Activated naive CD4-positive, alpha-beta T cell treated with anti-CD3 and anti-CD28 coated beads, Interleukin-2, amount 10 ng/mL, durations not matched to agents 7 days and 5 days (primary cell): ENCODE measurements at regions not wholly inside any gene's neighbourhood (a gene's known extent, or its start where the extent isn't known, plus 50 kb on each side); places are given as distances from the start of the nearest gene placed in this dataset.
"Not testable (repeated sequence)": the region's sequence is repeated elsewhere in the genome, so short reads cannot be mapped to it uniquely, and the experiment has no call there.

Experiments used
- CTCF ChIA-PET: fragments of 350-600 bp; sonication (Branson Sonifier 250); formaldehyde crosslinking; loops from one replicate; lab custom pipeline; 2021; ENCODE audit warnings: antibody characterized with exemption; lab: Charles Lee
- DNase-seq: peaks from one replicate; pipeline ENCODE4 v3.0.0-alpha.2; 2020
- H3K27ac Mint-ChIP-seq: one replicate; pipeline ENCODE4 v1.8.0; 2021; ENCODE audit warnings: mild to moderate bottlenecking, moderate library complexity, mixed read lengths
- H3K27me3 Mint-ChIP-seq: one replicate; pipeline ENCODE4 v1.8.0; 2021; ENCODE audit warnings: mild to moderate bottlenecking, mixed read lengths
- H3K36me3 Mint-ChIP-seq: one replicate; pipeline ENCODE4 v1.8.0; 2021; ENCODE audit warnings: mixed read lengths
- H3K4me1 Mint-ChIP-seq: one replicate; pipeline ENCODE4 v1.8.0; 2021; ENCODE audit warnings: mixed read lengths
- H3K4me3 Mint-ChIP-seq: one replicate; pipeline ENCODE4 v1.8.0; 2021; ENCODE audit warnings: mild to moderate bottlenecking, moderate library complexity, mixed read lengths
- H3K9me3 Mint-ChIP-seq: one replicate; pipeline ENCODE4 v1.8.0; 2021; ENCODE audit warnings: mixed read lengths

DNA sequence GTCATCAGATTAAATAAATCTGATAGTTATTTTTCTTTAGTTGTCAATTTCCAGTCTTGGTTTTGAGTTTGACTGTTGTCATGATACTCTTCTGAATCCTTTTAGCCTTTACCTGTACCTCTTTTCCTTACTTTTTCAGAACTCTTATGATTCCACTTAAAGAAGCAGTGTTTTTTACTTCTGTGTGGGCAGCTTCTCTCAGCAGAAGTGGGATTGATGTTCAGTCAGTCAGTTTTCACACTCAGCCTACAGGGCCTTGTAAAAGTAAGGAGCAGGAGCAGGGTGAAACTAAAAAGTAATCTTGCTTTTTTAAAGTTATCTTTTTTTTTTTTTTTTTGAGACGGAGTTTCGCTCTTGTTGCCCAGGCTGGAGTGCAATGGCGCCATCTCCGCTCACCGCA is 75.1 kb downstream of the HAUS1 start:
- H3K27me3 Mint-ChIP-seq, result no peaks in the 10 kb centered on the region
- H3K9me3 Mint-ChIP-seq, result no peaks in the 10 kb centered on the region
- peaks cover 71% of the 10 kb centered on the region for H3K4me1 Mint-ChIP-seq

GRCh38 chr18:46182633-46183358 is 78.6 kb downstream of the HAUS1 start:
- no peak for DNase-seq
- H3K4me1 Mint-ChIP-seq, result peaks cover 62% of the 10 kb centered on the region
- H3K36me3 Mint-ChIP-seq, result peaks cover 32% of the 10 kb centered on the region
- no peaks in the 10 kb centered on the region for H3K27me3 Mint-ChIP-seq
- no peak overlapping the region for H3K4me3 Mint-ChIP-seq
- no peaks in the 10 kb centered on the region for H3K9me3 Mint-ChIP-seq
- CTCF ChIA-PET, result interaction anchor here (0.8 to 1.8 kb wide), 2 partner anchors 10 to 475 kb away, joined by 3 to 6 read pairs; a partner anchor contains a TSS
- H3K27ac Mint-ChIP-seq, result peak overlapping the region; percentile 29

More for the DNA sequence above, 75.1 kb downstream of the HAUS1 start:
- no peak overlapping the region for H3K4me3 Mint-ChIP-seq
- DNase-seq, result no peak
- H3K36me3 Mint-ChIP-seq, result peaks cover 45% of the 10 kb centered on the region
- H3K27ac Mint-ChIP-seq, result no peak overlapping the region
- CTCF ChIA-PET, result no interaction called here

- Mint-ChIP-seq H3K4me1 (peaks cover 54% of the 10 kb centered on the region), H3K36me3 (peaks cover 30% of the 10 kb centered on the region)
- H3K4me3 Mint-ChIP-seq, H3K9me3 Mint-ChIP-seq, H3K27me3 Mint-ChIP-seq, DNase-seq, CTCF ChIA-PET, H3K27ac Mint-ChIP-seq: not testable (repeated sequence)
Measured at GRCh38 chr18:46184296-46184695, 80.1 kb downstream of the HAUS1 start.

DNA sequence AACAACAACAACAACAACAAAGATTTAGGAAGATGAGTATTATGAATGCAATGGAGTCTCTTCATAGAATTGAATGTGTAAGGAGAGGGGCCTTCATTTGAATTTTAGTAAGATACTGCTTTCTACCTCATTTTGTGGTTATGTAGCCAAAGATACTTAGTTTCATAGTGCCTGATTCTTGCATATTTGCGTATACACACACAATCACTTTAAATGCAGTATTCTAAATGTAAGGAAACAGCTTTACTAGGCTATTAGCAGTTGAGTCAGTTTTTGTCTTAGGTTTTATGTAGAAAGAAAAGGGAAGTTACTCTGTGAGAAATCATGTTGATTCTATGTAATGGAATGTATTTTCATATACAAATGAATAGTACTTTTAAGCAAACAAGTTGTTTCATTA is 80.5 kb downstream of the HAUS1 start:
- Mint-ChIP-seq H3K4me3 (no peak overlapping the region), H3K4me1 (peaks cover 53% of the 10 kb centered on the region), H3K9me3 (no peaks in the 10 kb centered on the region), H3K36me3 (peaks cover 28% of the 10 kb centered on the region), H3K27me3 (no peaks in the 10 kb centered on the region), H3K27ac (peak overlapping the region; percentile 13)
- CTCF ChIA-PET, result interaction anchor here (1.7 kb wide), 1 partner anchor 11 kb away, joined by 7 read pairs; a partner anchor contains a TSS
- no peak for DNase-seq

GRCh38 chr18:46190667-46191066 is 86.5 kb downstream of the HAUS1 start:
- CTCF ChIA-PET, result interaction anchor here (1.3 kb wide), 1 partner anchor 17 kb away, joined by 3 read pairs; a partner anchor contains a TSS
- Mint-ChIP-seq H3K9me3 (no peaks in the 10 kb centered on the region), H3K4me3 (no peak overlapping the region), H3K4me1 (peaks cover 22% of the 10 kb centered on the region), H3K27ac (no peak overlapping the region), H3K36me3 (peaks cover 25% of the 10 kb centered on the region), H3K27me3 (no peaks in the 10 kb centered on the region)
- DNase-seq, result no peak

DNA sequence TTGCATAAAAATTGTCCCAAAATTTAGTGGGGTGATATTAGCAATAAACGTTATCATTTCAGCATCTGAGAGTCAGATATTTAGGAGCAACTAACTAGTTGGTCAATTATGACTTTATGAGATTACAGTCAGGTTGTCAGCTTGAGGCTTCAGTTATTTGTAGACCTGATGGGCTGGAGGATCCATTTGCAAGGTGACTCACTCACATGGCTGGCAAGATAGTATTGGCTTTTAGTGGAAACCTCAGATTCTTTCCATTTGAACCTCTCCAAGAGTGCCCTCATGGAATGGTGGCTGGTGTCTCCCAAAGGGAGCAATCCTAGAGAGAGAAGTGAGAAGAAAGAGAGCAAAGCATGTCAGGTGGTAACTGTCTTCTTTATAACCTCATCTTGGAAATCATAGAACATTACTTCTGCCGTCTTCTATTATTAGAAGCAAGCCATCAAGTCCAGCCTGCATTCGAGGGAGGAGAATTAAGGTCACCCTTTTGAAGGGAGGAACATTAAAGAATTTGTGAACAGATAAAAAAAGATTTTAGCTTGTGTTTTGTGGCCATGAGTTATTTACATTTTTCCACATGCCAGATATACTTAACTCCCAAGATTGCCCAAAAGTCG is 92.5 kb downstream of the HAUS1 start:
- CTCF ChIA-PET, result no interaction called here
- H3K4me1 Mint-ChIP-seq, result peaks cover 49% of the 10 kb centered on the region
- H3K27me3 Mint-ChIP-seq, result no peaks in the 10 kb centered on the region
- H3K36me3 Mint-ChIP-seq, result peaks cover 34% of the 10 kb centered on the region
- no peaks in the 10 kb centered on the region for H3K9me3 Mint-ChIP-seq
- DNase-seq, result no peak
- H3K4me3 Mint-ChIP-seq, result no peak overlapping the region
- H3K27ac Mint-ChIP-seq, result peak overlapping the region; percentile 5

GRCh38 chr18:46199515-46200147 is 95.4 kb downstream of the HAUS1 start:
- Mint-ChIP-seq H3K27ac (peak overlapping the region; percentile 63), H3K4me3 (no peak overlapping the region), H3K4me1 (peaks cover 66% of the 10 kb centered on the region), H3K36me3 (peaks cover 35% of the 10 kb centered on the region), H3K27me3 (no peaks in the 10 kb centered on the region), H3K9me3 (no peaks in the 10 kb centered on the region)
- CTCF ChIA-PET, result interaction anchor here (1.1 to 1.6 kb wide), 3 partner anchors 10 to 26 kb away, joined by 3 to 10 read pairs (median 6); a partner anchor contains a TSS
- no peak for DNase-seq

- H3K4me3 Mint-ChIP-seq, H3K27me3 Mint-ChIP-seq, H3K9me3 Mint-ChIP-seq, DNase-seq: not testable (repeated sequence)
- Mint-ChIP-seq H3K27ac (peak overlapping the region; percentile 12), H3K4me1 (peaks cover 73% of the 10 kb centered on the region), H3K36me3 (peaks cover 37% of the 10 kb centered on the region)
- CTCF ChIA-PET, result interaction anchor here (1.1 to 1.6 kb wide), 3 partner anchors 9 to 27 kb away, joined by 3 to 10 read pairs (median 6); a partner anchor contains a TSS
Measured at GRCh38 chr18:46200178-46201055, 96.2 kb downstream of the HAUS1 start.

GRCh38 chr18:46204143-46204542 is 100.0 kb downstream of the HAUS1 start:
- DNase-seq, result no peak
- Mint-ChIP-seq H3K36me3 (peaks cover 43% of the 10 kb centered on the region), H3K4me1 (peaks cover 81% of the 10 kb centered on the region), H3K27ac (peak overlapping the region; percentile 4), H3K4me3 (no peak overlapping the region), H3K9me3 (no peaks in the 10 kb centered on the region), H3K27me3 (no peaks in the 10 kb centered on the region)
- CTCF ChIA-PET, result interaction anchor here (1.0 kb wide), 1 partner anchor 31 kb away, joined by 4 read pairs; a partner anchor contains a TSS

- H3K4me3 Mint-ChIP-seq, result no peak overlapping the region
Measured at GRCh38 chr18:46207985-46208384, 103.8 kb downstream of the HAUS1 start.

DNA sequence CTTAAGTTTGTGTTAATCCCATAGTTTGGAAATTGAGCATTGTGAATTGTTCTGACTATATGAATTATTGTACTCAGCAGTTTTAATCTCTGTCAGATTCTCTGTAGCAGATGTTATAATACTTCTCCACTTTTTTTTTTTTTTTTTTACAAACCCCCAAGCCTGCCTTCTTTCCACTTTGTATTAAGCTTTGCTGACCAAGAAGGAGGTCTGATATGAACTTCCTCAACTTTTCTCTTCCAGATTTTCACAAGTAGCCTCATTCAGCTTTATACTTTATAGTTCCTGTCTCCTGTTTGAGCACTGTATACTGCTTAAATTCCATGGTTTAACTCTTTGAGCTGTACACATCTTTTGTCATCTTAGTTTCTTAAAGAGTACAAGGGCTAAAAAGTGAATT is 105.0 kb downstream of the HAUS1 start:
- DNase-seq, result no peak
- Mint-ChIP-seq H3K4me3 (no peak overlapping the region), H3K36me3 (peaks cover 38% of the 10 kb centered on the region), H3K27ac (peak overlapping the region; percentile 60), H3K27me3 (no peaks in the 10 kb centered on the region), H3K9me3 (no peaks in the 10 kb centered on the region), H3K4me1 (peaks cover 83% of the 10 kb centered on the region)
- CTCF ChIA-PET, result interaction anchor here (1.3 to 4.1 kb wide), 3 partner anchors 10 to 61 kb away, joined by 3 to 22 read pairs (median 6); a partner anchor contains a TSS

More at GRCh38 chr18:46207985-46208384, 103.8 kb downstream of the HAUS1 start:
- Mint-ChIP-seq H3K9me3 (no peaks in the 10 kb centered on the region), H3K4me1 (peaks cover 85% of the 10 kb centered on the region), H3K27me3 (no peaks in the 10 kb centered on the region), H3K36me3 (peaks cover 41% of the 10 kb centered on the region), H3K27ac (peak overlapping the region; percentile 6)
- CTCF ChIA-PET, result interaction anchor here (4.1 kb wide), 1 partner anchor 34 kb away, joined by 22 read pairs; a partner anchor contains a TSS
- no peak for DNase-seq

GRCh38 chr18:46211816-46212215 is 107.6 kb downstream of the HAUS1 start:
- CTCF ChIA-PET, result interaction anchor here (1.1 to 4.7 kb wide), 10 partner anchors 11 to 446 kb away, joined by 3 to 38 read pairs (median 6); a partner anchor contains a TSS
- peak overlapping the region; percentile 80 for H3K27ac Mint-ChIP-seq
- peaks cover 36% of the 10 kb centered on the region for H3K36me3 Mint-ChIP-seq
- no peak for DNase-seq
- peaks cover 78% of the 10 kb centered on the region for H3K4me1 Mint-ChIP-seq
- peak overlapping the region; percentile 43 for H3K4me3 Mint-ChIP-seq
- H3K9me3 Mint-ChIP-seq, result no peaks in the 10 kb centered on the region
- no peaks in the 10 kb centered on the region for H3K27me3 Mint-ChIP-seq

- Mint-ChIP-seq H3K27me3 (no peaks in the 10 kb centered on the region), H3K4me3 (no peak overlapping the region), H3K27ac (peak overlapping the region; percentile 80), H3K36me3 (peaks cover 40% of the 10 kb centered on the region), H3K4me1 (peaks cover 82% of the 10 kb centered on the region), H3K9me3 (no peaks in the 10 kb centered on the region)
- no peak for DNase-seq
- CTCF ChIA-PET, result interaction anchor here (0.9 to 4.7 kb wide), 11 partner anchors 9 to 446 kb away, joined by 3 to 38 read pairs (median 5); a partner anchor contains a TSS
Measured at GRCh38 chr18:46212398-46212797, 108.2 kb downstream of the HAUS1 start.
